ENCODE measurements at regions not wholly inside any gene's neighbourhood (a gene's known extent, or its start where the extent isn't known, plus 50 kb on each side); places are given as distances from the start of the nearest gene placed in this dataset.

DNA sequence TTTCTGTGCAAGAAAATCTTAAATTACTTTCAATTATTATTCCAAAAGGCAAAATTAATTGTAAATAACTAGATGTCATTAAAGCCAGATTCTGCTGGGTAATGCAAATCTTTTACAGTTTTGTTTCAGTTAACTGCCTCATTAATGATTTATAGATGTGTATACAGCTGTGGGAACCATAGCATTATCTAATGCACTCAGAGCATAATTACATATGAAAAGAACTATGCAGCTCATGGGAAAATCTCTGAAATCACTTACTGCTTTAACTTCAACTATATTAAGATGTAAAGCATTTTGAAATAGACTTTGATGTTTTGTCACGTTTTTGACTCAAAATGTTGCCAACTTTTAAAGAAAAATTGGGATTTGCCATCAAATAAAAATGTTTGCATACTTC, 630.3 kb upstream of the KLHL4 start:
- H3K36me3 Mint-ChIP-seq (ENCODE audit: low read depth) = no peaks in the 10 kb centered on the region; the same call in 1 of the 2 replicates
- TF ChIP-seq, protein P1, sequence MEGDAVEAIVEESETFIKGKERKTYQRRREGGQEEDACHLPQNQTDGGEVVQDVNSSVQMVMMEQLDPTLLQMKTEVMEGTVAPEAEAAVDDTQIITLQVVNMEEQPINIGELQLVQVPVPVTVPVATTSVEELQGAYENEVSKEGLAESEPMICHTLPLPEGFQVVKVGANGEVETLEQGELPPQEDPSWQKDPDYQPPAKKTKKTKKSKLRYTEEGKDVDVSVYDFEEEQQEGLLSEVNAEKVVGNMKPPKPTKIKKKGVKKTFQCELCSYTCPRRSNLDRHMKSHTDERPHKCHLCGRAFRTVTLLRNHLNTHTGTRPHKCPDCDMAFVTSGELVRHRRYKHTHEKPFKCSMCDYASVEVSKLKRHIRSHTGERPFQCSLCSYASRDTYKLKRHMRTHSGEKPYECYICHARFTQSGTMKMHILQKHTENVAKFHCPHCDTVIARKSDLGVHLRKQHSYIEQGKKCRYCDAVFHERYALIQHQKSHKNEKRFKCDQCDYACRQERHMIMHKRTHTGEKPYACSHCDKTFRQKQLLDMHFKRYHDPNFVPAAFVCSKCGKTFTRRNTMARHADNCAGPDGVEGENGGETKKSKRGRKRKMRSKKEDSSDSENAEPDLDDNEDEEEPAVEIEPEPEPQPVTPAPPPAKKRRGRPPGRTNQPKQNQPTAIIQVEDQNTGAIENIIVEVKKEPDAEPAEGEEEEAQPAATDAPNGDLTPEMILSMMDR (IDR thresholded peaks at IDR 0.05) = no peak
- H3K27ac Mint-ChIP-seq = no peak overlapping the region
- no peak overlapping the region for H3K4me3 Mint-ChIP-seq
- H3K9me3 Mint-ChIP-seq = peaks cover 3% of the 10 kb centered on the region; the same call in 1 of the 2 replicates
- no peaks in the 10 kb centered on the region for H3K4me1 Mint-ChIP-seq (ENCODE audit: low read depth)
- H3K27me3 Mint-ChIP-seq (ENCODE audit: insufficient read depth) = no peaks in the 10 kb centered on the region
- DNase-seq = no peak

DNA sequence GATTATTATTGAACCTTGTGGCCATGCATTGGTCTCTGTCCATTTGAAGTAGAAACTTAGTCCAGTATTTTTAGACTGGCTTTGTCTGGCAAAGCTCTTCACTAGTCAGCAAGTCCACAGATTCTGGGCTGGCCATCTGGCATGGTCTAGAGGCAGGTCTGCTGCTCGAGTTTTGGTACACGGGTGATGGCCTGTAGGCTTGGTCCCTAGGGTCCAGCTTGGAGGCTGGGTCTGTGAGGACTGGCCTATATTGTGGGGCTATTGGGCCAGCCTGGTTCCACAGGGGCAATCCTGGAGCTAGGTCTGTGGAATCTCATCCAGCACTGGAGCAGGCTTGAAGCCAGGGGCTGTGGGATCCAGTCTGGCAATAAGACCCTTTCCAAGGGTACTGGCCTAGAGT, 607.6 kb upstream of the KLHL4 start:
- no peak for DNase-seq
- H3K4me1 Mint-ChIP-seq (ENCODE audit: low read depth) = no peaks in the 10 kb centered on the region
- peaks cover 4% of the 10 kb centered on the region; the same call in 1 of the 2 replicates for H3K9me3 Mint-ChIP-seq

DNA sequence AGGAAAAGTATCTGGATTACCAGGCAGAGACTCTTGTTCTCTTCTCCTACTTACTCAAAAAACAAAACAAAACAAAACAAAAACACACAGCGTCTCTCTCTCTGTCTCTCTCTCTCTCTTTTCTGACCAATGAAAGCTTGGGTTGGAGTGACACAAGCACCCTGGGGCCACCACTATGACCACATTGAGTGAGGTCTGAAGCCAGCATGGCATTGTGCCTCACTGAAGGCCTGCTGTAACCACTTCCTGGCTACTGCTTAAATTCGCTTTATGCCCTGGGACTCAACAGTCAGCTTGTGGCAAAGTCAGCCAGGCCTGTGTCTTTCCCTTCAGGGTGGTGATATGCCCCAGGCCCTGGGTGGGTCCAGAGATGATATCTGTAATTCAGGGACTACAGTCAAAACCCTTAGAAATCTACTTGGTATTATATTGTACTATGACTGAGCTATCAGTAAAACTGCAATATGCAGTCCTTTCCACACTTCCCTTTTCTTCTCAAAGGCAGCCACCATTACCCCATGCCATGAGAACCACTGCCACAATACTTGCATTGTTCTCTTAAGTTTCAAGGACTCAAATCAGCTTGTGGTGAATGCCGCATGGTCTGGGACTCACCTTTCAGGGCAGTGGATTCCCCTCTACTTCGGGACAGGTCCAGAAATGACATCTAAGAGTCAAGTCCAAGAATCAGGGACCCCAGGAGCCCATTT, 606.8 kb upstream of the KLHL4 start:
- Mint-ChIP-seq H3K27ac (no peak overlapping the region), H3K36me3 (ENCODE audit: low read depth) (no peaks in the 10 kb centered on the region), H3K9me3 (peaks cover 4% of the 10 kb centered on the region; the same call in 1 of the 2 replicates), H3K27me3 (ENCODE audit: insufficient read depth) (no peaks in the 10 kb centered on the region), H3K4me1 (ENCODE audit: low read depth) (no peaks in the 10 kb centered on the region), H3K4me3 (no peak overlapping the region)
- no peak for DNase-seq
- TF ChIP-seq, protein P1 (IDR thresholded peaks at IDR 0.05) = no peak

More for the DNA sequence above, 607.6 kb upstream of the KLHL4 start:
- H3K27me3 Mint-ChIP-seq (ENCODE audit: insufficient read depth) = no peaks in the 10 kb centered on the region
- H3K27ac Mint-ChIP-seq = no peak overlapping the region
- H3K36me3 Mint-ChIP-seq (ENCODE audit: low read depth) = no peaks in the 10 kb centered on the region
- TF ChIP-seq, protein P1 (IDR thresholded peaks at IDR 0.05) = no peak
- no peak overlapping the region for H3K4me3 Mint-ChIP-seq

DNA sequence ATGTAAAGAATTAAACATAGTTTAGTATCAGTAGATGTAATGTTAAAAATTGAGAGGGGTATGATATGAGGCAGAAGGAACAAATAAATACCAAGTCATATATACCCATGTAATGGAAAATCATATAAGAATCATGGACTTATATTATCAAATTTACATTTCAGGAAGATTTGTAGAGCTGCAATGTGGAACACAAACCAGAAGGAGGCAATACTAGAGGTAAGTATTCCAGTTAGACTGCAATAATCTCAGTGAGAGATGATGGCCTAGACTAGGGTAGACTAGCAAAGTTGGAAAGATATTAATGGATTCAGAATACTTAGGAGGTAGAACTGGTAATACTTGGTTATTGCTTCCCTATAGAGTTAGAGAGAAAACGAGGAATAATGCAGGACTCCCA, 603.0 kb upstream of the KLHL4 start:
- no peak for DNase-seq
- Mint-ChIP-seq H3K36me3 (ENCODE audit: low read depth) (no peaks in the 10 kb centered on the region), H3K27me3 (ENCODE audit: insufficient read depth) (no peaks in the 10 kb centered on the region), H3K4me3 (no peak overlapping the region), H3K4me1 (ENCODE audit: low read depth) (no peaks in the 10 kb centered on the region), H3K27ac (no peak overlapping the region), H3K9me3 (no peaks in the 10 kb centered on the region)
- TF ChIP-seq, protein P1 (IDR thresholded peaks at IDR 0.05) = no peak

DNA sequence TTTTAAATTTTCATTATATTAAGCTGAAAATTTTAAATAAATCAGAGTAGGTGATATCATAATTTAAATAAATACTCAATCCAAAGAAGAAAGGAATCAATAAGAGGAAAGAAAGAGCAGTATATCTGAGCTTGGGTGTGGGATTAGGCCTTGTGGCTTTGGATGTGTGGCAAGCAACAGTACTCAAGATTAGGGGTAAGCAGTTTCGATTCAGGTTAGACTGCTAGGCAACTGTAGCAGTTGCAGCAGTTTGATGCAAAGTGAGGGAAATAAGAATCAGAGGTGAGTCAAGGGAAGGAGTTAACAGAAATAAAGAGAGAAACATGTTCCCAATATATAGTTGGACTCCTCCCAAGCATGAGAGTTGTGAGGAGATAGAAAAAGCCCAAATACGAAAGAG, 599.6 kb upstream of the KLHL4 start:
- Mint-ChIP-seq H3K27ac (no peak overlapping the region), H3K4me1 (ENCODE audit: low read depth) (no peaks in the 10 kb centered on the region)
- TF ChIP-seq, protein P1 (IDR thresholded peaks at IDR 0.05) = no peak

More for the DNA sequence above, 599.6 kb upstream of the KLHL4 start:
- Mint-ChIP-seq H3K9me3 (no peaks in the 10 kb centered on the region), H3K27me3 (ENCODE audit: insufficient read depth) (no peaks in the 10 kb centered on the region), H3K36me3 (ENCODE audit: low read depth) (no peaks in the 10 kb centered on the region), H3K4me3 (no peak overlapping the region)
- no peak for DNase-seq
